NCI-H2107 treated with DMSO at 0.1 percent for 48 hours (cell line): ENCODE measurements at regions not wholly inside any gene's neighbourhood (a gene's known extent, or its start where the extent isn't known, plus 50 kb on each side); places are given as distances from the start of the nearest gene placed in this dataset.

Experiments
- DNase-seq: peaks from one replicate; lab custom pipeline; 2025; ENCODE audit not compliant: unreplicated experiment; lab: John Stamatoyannopoulos, UW

GRCh38 chr5:6176102-6176693 is 202.1 kb downstream of the MED10 start:
- DNase-seq = no peak

GRCh38 chr5:6175172-6175854 is 203.0 kb downstream of the MED10 start:
- no peak for DNase-seq

DNA sequence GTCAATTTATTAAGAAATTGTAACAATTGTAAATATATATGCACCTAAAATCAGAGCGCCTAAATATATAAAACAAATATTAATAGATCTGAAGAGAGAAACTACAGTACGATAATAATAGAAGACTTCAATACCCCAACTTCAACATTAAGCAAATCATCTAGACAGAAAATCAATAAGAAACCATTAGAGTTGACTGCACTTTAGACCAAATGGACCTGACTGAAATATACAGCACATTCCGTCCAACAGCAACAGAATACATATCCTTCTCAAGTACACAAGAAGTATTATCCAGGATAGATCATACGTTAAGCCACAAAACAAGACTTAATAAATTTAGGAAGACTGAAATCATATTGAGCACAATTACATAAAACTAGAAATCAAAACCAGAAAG is 208.7 kb downstream of the MED10 start:
- DNase-seq = no peak

DNA sequence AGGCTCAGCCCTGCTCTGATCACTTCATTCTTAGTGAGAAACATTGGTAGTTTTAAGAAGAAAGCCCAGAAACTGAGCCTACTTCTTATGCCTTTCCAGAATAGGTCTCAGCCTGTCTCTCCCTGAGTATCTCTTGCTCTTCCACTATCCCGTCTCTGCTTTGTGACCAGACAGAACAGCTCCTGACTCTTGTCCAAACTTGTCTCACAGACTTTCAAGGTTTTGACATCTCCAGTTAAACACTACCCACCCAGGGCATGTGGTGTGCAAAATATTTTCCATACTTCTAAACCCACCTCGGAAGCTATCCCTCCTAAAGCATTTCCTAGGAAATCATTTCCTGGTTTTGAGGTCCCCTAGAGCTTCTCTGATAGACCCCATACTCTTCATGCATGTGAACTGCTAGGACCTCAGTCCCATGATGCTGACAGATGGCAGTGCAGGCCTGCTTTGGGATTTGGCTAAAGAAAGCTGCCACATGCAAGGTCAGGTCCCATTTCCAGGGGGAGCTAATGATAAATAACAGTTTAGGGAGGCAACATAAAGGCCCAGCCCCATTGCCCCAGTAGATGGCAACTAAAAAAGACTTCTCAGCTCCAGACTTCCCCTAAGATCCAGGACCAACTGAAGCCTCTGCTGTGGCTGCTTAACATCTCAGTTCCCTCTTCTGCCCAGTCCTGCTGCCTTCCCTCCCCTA is 211.5 kb downstream of the MED10 start:
- no peak for DNase-seq

DNA sequence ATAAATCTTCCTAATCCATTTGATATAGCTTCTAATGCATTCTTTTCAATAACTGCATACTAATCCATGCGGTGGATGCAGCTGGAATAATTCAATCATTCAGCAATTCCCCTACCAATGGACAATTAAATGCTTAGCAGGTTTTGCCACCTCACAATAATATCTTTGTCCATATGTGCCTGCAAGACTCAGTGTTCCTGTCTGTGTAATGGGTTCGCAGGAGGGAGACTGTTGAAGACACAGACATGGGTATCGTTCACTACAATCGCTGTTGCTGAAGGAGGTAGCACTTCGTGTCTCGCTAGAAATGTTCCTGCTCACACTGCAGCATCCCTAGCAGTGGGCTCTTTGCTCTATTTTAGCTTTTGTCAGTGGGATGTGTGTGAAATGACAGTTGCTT is 214.4 kb downstream of the MED10 start:
- DNase-seq = no peak

- no peak for DNase-seq
These were observed 216.2 kb downstream of the MED10 start for GRCh38 chr5:6162175-6162574.

GRCh38 chr5:6161257-6161656 is 217.1 kb downstream of the MED10 start:
- no peak for DNase-seq

GRCh38 chr5:6159832-6160430 is 218.4 kb downstream of the MED10 start:
- DNase-seq = no peak

DNA sequence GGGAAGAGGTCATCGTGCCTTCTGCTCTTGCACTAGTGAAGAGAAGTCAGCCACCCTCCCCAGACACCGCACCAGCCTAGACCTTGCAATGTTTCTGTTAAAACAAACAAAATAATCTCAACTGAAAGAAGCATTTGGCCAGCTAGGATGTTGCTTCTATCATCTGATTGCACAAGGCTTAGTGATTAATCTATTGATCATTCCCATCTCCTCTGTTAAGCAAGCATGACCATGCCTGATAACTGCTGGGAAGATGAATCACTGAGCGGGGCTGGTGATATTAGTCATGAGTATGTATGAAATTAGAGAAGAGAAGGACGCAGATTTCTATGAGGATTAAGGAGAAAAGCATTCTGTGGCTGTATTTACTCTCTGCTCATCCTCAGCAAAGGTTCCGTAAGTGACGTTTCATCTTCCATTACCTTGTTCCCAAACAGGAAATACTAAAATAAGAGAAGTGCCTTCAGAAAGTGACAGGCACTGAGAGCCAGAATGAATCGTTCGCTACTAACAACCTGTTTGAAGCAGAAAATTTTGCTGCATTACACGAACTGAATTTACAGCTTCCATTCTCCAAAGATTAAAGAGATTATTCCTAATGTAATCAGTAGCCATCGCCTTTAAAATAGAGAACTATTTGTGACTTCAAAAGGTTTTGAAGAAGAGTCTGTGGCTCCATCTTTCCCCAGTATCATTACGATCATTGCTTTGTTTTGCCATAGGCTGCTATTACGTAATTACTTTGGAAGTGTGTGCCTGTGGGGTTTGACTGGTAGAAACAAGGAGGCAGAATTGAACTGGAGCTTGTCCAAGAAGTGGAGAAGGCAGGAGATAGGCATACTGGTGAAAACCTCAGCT is 219.1 kb downstream of the MED10 start:
- DNase-seq = peak; percentile 82

GRCh38 chr5:6154216-6154615 is 224.1 kb downstream of the MED10 start:
- no peak for DNase-seq

DNA sequence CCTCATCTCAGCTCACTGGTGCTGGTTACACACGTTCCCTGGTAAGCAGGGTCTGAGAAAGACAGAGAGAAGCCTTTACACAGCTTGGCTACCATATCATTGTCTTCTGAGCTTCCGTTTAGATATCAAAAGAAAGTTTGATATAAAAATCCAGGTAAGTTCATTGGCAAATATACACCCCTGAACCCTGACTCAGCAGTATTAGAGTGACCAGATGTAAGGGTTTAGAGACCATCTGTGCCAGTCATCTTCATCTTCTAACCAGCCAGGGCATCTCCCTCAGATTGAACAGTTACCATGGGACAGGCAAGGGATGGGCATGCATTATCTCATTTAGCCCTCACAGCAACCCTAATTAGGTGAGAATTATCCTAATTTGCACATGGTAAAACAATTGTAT is 232.1 kb downstream of the MED10 start:
- DNase-seq = no peak

DNA sequence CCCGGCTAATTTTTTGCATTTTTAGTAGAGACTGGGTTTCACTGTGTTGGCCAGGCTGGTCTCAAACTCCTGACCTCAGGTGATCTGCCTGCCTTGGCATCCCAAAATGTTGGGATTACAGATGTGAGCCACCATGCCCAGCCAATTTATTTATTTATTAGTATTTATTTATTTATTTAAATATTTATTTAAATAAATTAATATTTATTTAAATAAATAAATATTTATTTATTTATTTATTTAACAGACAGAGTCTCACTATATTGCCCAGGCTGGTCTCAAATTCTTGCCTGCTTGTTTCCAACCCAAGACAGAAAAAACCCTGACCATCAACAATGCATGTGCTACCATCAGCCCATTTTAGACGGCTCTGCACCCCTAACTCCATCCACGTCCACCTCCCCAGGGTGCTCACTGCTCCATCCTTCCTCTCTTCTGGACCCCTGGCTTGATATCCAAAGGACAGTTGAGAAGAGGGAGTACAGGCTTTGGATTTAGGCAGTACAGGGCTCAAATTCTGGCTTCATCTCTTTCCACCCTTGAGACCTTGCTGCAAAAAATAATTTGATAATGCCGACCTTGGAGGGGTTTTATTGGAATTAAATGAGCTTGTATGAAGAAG is 232.6 kb downstream of the MED10 start:
- DNase-seq = no peak

DNA sequence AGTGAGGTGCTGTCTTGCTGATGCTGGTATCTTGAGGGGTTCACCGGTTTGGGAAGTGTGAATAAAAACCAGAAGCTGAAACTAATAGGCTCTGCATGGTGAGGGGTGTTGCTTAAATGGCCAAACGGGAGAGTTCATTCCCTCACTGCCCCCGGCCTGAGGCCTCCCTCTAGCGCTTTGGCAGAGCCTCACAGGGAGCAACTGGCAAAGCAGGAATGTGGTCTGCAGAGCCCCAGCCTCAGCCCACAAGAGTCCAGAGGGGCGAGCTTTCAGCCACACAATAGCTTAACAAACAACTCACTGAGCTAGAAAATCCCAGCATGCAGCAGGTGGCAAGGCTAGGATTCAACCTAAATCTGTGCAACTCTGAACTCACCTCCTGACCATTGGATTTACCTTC is 234.8 kb downstream of the MED10 start:
- DNase-seq = no peak

DNA sequence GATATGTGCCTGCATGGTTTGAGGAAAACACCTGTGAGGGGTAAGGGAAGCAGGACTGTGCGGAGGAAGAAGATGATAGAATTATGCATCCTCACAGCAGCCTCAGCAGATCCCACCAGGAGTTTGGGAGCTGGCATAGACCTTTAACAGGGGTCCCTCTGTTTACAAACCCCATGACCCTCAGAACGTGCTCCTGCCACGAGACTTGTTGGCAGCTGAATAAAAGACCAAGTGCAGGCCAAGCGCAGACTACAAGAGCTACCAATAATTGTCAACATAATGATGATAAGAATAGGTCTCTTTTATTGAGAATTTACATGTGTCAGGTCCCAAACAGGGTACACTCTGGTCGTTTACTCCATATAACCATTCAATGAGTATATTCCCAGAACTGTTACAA is 236.0 kb downstream of the MED10 start:
- no peak for DNase-seq

DNA sequence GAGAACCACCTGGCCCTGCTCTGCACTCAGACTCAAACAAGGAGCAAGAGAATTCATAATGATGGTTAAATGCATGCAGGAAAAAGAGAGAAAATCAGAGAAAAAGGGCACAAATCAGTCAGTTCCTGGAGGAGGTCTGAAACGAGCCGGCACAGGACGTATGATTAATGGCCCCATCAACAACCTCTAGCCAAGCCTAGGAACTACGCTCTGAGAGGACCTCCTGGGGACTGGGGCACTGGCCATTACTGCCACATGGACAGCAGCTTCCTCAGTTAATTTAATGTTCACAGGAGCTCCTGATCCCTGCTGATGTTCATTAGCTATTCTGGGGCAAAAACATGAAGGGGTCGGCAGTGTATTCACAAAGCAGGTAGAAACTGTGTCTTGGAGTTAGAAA is 238.1 kb downstream of the MED10 start:
- DNase-seq = no peak

DNA sequence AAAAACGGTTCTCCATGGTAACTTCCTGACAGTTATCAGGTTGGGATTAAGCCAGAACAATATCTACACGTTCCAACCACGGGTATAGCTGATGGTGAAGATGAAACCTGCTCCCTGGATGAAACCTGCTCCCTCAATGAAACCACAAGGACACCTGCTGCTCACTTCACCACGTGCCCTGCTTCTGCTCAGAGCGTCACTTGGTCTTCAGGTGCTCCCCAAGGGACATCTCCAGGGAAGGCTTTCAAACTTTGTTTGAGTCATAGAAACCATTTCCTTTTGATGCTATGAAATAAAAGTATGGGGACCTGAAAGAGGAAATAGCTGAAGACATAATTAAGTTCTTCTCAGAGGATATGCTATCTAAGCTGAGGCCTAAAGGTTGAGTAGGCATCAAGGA is 242.4 kb downstream of the MED10 start:
- peak; percentile 96 for DNase-seq

- DNase-seq = no peak
These were observed 244.1 kb downstream of the MED10 start for GRCh38 chr5:6134281-6134680.

DNA sequence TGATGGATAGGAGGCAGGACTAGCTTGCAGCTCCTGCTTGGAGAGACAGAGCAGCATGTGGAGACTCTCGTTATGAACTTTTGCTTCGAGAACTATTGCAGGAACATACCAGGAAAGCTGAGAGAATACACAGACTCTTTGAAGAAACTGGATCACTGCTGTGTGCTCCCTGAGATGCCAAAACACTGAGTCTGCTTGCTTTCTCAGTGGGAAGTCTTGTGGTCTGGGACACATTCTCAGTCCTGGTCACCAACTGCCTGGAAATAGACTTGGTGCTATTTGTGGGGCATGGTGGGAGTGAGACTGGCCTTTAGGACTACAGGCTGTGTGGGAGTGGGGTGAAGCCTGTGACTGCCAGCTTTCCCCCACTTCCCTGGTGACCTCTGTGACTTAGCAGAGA is 252.6 kb downstream of the MED10 start:
- no peak for DNase-seq

DNA sequence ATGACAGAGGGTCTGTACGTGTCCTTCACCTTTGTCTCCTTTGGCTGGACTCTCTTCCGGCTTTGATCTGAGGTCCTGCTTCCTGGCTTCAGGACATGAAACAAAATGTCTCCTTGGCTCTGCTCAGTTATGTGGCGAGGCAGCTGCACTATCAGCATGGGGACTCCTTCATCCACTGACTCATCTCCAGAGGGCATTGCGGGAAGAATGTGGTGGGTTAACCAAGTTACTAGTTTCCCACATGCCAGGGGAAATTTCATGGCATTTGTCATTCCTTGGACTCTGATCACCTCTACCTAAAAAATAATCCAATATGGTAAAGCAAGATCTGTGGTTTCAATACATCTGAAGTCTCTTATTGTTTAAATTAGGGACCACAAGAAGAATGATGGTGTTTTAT is 259.7 kb downstream of the MED10 start:
- no peak for DNase-seq

- no peak for DNase-seq
These were observed 261.1 kb downstream of the MED10 start for GRCh38 chr5:6117212-6117611.

DNA sequence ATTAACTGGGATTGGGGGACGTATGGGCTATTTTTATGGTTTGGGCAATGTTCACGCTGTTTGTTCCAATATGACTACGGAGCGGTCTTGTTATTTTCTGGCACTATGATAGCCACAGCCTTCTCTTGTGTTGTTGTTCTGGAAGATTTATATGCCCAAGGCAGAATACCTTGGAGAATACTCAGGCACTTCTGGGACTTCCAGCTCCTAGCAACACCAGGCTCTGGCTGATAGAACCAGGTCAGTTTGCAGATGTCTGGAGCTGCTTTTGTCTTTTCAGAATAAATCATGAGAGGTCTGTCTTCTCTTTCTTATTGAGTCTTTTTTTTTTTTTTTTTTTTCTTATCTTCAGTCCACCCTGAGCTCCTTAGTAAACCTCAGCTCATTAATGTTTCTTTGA is 262.5 kb downstream of the MED10 start:
- no peak for DNase-seq
